H9 (cell line): ENCODE measurements at regions not wholly inside any gene's neighbourhood (a gene's known extent, or its start where the extent isn't known, plus 50 kb on each side); places are given as distances from the start of the nearest gene placed in this dataset.

Experiments
- DNase-seq: peaks from one replicate; pipeline ENCODE4 v3.0.0-alpha.2; 2017
- H2AFZ ChIP-seq: one replicate; pipeline ENCODE4 v1.6.1; 2013; ENCODE audit warnings: mild to moderate bottlenecking, low read length, control low read depth, moderate library complexity
- H2AK5ac ChIP-seq: 2 replicates; pipeline ENCODE4 v1.6.1; 2013; ENCODE audit warnings: low read length, control low read depth, mixed read lengths; ENCODE audit not compliant: insufficient read length
- H2BK120ac ChIP-seq: one replicate; pipeline ENCODE4 v1.6.1; 2013; ENCODE audit warnings: low read depth, mild to moderate bottlenecking, low read length, control low read depth, inconsistent platforms; ENCODE audit not compliant: poor library complexity, severe bottlenecking
- H2BK12ac ChIP-seq: 2 replicates; pipeline ENCODE4 v1.6.1; 2013; ENCODE audit warnings: low read length, control low read depth, mixed read lengths, low read depth; ENCODE audit not compliant: insufficient read length
- H2BK15ac ChIP-seq: 2 replicates; pipeline ENCODE4 v1.6.1; 2013; ENCODE audit warnings: low read depth, low read length, control low read depth
- H2BK20ac ChIP-seq: one replicate; pipeline ENCODE4 v1.6.1; 2013; ENCODE audit warnings: low read depth, mild to moderate bottlenecking, low read length, control low read depth, inconsistent platforms; ENCODE audit not compliant: poor library complexity, severe bottlenecking
- H2BK5ac ChIP-seq: 2 replicates; pipeline ENCODE4 v1.6.1; 2013; ENCODE audit warnings: low read length, control low read depth, mixed read lengths; ENCODE audit not compliant: insufficient read length
- H3K14ac ChIP-seq: 2 replicates; pipeline ENCODE4 v1.6.1; 2013; ENCODE audit warnings: low read length, control low read depth; ENCODE audit not compliant: insufficient read depth
- H3K18ac ChIP-seq: 2 replicates; pipeline ENCODE4 v1.6.1; 2013; ENCODE audit warnings: low read depth, mild to moderate bottlenecking, mixed read lengths, low read length, control low read depth; ENCODE audit not compliant: insufficient read length
- H3K23ac ChIP-seq: 2 replicates; pipeline ENCODE4 v1.6.1; 2013; ENCODE audit warnings: low read length, control low read depth, mixed read lengths, low read depth; ENCODE audit not compliant: insufficient read length
- H3K23me2 ChIP-seq: 2 replicates; pipeline ENCODE4 v1.6.1; 2013; ENCODE audit warnings: low read depth, mild to moderate bottlenecking, mixed read lengths, low read length, control low read depth; ENCODE audit not compliant: insufficient read length, poor library complexity, severe bottlenecking
- H3K27ac ChIP-seq: 2 replicates; pipeline ENCODE4 v1.5.1; 2013; ENCODE audit warnings: low read length, control low read depth, mixed read lengths, low read depth; ENCODE audit not compliant: insufficient read length
- H3K27me3 ChIP-seq: 2 replicates; pipeline ENCODE4 v1.6.1; 2013; ENCODE audit warnings: low read length, control low read depth, inconsistent platforms; ENCODE audit not compliant: insufficient read depth
- H3K4ac ChIP-seq: 2 replicates; pipeline ENCODE4 v1.6.1; 2013; ENCODE audit warnings: low read depth, mild to moderate bottlenecking, control low read depth, inconsistent platforms, low read length, moderate library complexity
- H3K4me1 ChIP-seq: 2 replicates; pipeline ENCODE4 v1.6.1; 2013; ENCODE audit warnings: low read length, control low read depth, inconsistent platforms; ENCODE audit not compliant: insufficient read depth
- H3K4me2 ChIP-seq: 2 replicates; pipeline ENCODE4 v1.6.1; 2013; ENCODE audit warnings: low read length, control low read depth, mixed read lengths; ENCODE audit not compliant: insufficient read length, insufficient read depth
- H3K56ac ChIP-seq: 2 replicates; pipeline ENCODE4 v1.6.1; 2013; ENCODE audit warnings: low read depth, mild to moderate bottlenecking, mixed read lengths, low read length, control low read depth; ENCODE audit not compliant: insufficient read length
- H3K79me1 ChIP-seq: 2 replicates; pipeline ENCODE4 v1.6.1; 2013; ENCODE audit warnings: low read depth, mild to moderate bottlenecking, moderate library complexity, low read length, control low read depth, inconsistent platforms; ENCODE audit not compliant: insufficient read depth, poor library complexity, severe bottlenecking
- H3K79me2 ChIP-seq: 2 replicates; pipeline ENCODE4 v1.6.1; 2013; ENCODE audit warnings: low read length, control low read depth, inconsistent platforms; ENCODE audit not compliant: insufficient read depth
- H3K9ac ChIP-seq: 2 replicates; pipeline ENCODE4 v1.6.1; 2013; ENCODE audit warnings: low read length, control low read depth, mixed read lengths; ENCODE audit not compliant: insufficient read length; ENCODE audit errors: extremely low read depth
- H3K9me3 ChIP-seq: one replicate; pipeline ENCODE4 v1.6.1; 2013; ENCODE audit warnings: low read depth, low read length, inconsistent platforms; ENCODE audit not compliant: control insufficient read depth
- H3T11ph ChIP-seq: one replicate; pipeline ENCODE4 v1.6.1; 2013; ENCODE audit warnings: mild to moderate bottlenecking, low read length, control low read depth, inconsistent platforms
- H4K20me1 ChIP-seq: one replicate; pipeline ENCODE4 v1.6.1; 2013; ENCODE audit not compliant: control insufficient read depth, insufficient read length, insufficient read depth
- H4K5ac ChIP-seq: 2 replicates; pipeline ENCODE4 v1.6.1; 2013; ENCODE audit warnings: low read depth, mild to moderate bottlenecking, mixed read lengths, low read length, control low read depth; ENCODE audit not compliant: insufficient read length
- H4K8ac ChIP-seq: replicated peaks from 2 replicates; pipeline ENCODE4 v1.6.1; 2013; ENCODE audit warnings: low read length, control low read depth, mixed read lengths, low read depth; ENCODE audit not compliant: insufficient read length
- H4K91ac ChIP-seq: 2 replicates; pipeline ENCODE4 v1.6.1; 2013; ENCODE audit warnings: low read depth, mild to moderate bottlenecking, moderate library complexity, mixed read lengths, low read length, control low read depth; ENCODE audit not compliant: insufficient read length
- H3K27ac Mint-ChIP-seq, 3 experiments: 2 replicates in 2 of 3; 3 replicates in 1 of 3; pipeline ENCODE4 v1.8.0; 2020 to 2021; ENCODE audit warnings: mixed read lengths in 3 of 3, mild to moderate bottlenecking in 1 of 3, moderate library complexity in 1 of 3
- H3K27me3 Mint-ChIP-seq: 2 replicates; pipeline ENCODE4 v1.8.0; 2021; ENCODE audit warnings: low read depth, mild to moderate bottlenecking, moderate library complexity, mixed read lengths
- H3K36me3 Mint-ChIP-seq, 3 experiments: 2 replicates in 2 of 3; 3 replicates in 1 of 3; pipeline ENCODE4 v1.8.0; 2020 to 2021; ENCODE audit warnings: low read depth in 3 of 3, mixed read lengths in 3 of 3; ENCODE audit not compliant: insufficient read depth in 1 of 3
- H3K4me1 Mint-ChIP-seq, 2 experiments: 2 replicates each; pipeline ENCODE4 v1.8.0; 2020; ENCODE audit warnings: mixed read lengths in 2 of 2
- H3K4me3 Mint-ChIP-seq, 2 experiments: 2 replicates in 1 of 2; 3 replicates in 1 of 2; pipeline ENCODE4 v1.8.0; 2020 to 2021; ENCODE audit warnings: mild to moderate bottlenecking in 2 of 2, mixed read lengths in 2 of 2, moderate library complexity in 1 of 2
- H3K9me3 Mint-ChIP-seq, 2 experiments: 2 replicates in 1 of 2; 3 replicates in 1 of 2; pipeline ENCODE4 v1.8.0; 2020; ENCODE audit warnings: mild to moderate bottlenecking in 2 of 2, mixed read lengths in 2 of 2, moderate library complexity in 1 of 2
- CTCF ChIP-seq: fragments of 200-600 bp; sonication (generic); conservative IDR thresholded peaks from 3 replicates; pipeline ENCODE4 v1.8.0; 2021; ENCODE audit warnings: antibody characterized with exemption, mild to moderate bottlenecking
- WGBS: extraction: QIAGEN DNeasy Blood & Tissue Kit; methylation state at CpG from one replicate; pipeline ENCODE4 v1.1.7; 2013; ENCODE audit warnings: missing lambda C conversion rate, low lambda C conversion rate, mixed read lengths; ENCODE audit not compliant: insufficient read length; ENCODE audit errors: extremely low coverage; 5-methylcytosine and 5-hydroxymethylcytosine counted together

- Histone ChIP-seq H3K14ac (no peak overlapping the region), H3K9me3 (no peaks in the 10 kb centered on the region), H4K5ac (no peak overlapping the region), H2BK120ac (no peak overlapping the region), H3K79me2 (no peaks in the 10 kb centered on the region), H3K9ac (no peak overlapping the region), H3K4ac (no peak overlapping the region), H2AFZ (no peak overlapping the region), H4K91ac (no peak overlapping the region), H3K23me2 (no peaks in the 10 kb centered on the region), H3K4me1 (no peaks in the 10 kb centered on the region), H3K23ac (no peak overlapping the region), H3K4me2 (no peak overlapping the region), H3K79me1 (no peaks in the 10 kb centered on the region), H2AK5ac (no peak overlapping the region), H2BK15ac (no peak overlapping the region), H2BK5ac (no peak overlapping the region), H3K27ac (no peak overlapping the region), H3T11ph (no peak overlapping the region), H4K8ac (no peak overlapping the region), H3K18ac (no peak overlapping the region), H3K56ac (no peak overlapping the region), H3K27me3 (no peaks in the 10 kb centered on the region), H2BK12ac (no peak overlapping the region), H2BK20ac (no peak overlapping the region), H4K20me1 (no peaks in the 10 kb centered on the region)
- H3K27me3 Mint-ChIP-seq = no peaks in the 10 kb centered on the region; the same call in 1 of the 2 replicates
- no peak for TF ChIP-seq CTCF
- no peaks in the 10 kb centered on the region for H3K4me1 Mint-ChIP-seq
- no peak for DNase-seq
- no peak overlapping the region for H3K4me3 Mint-ChIP-seq
- 0 out of 7 replicates have a peak, but pooled peaks cover 0 to 1% (median 0%) of the 10 kb centered on the region in 3 experiments for H3K36me3 Mint-ChIP-seq
- H3K27ac Mint-ChIP-seq = no peak overlapping the region
- H3K9me3 Mint-ChIP-seq = no peaks in the 10 kb centered on the region
- no CpG with 5 or more reads among the region's 3 CpGs for WGBS
Observed at GRCh38 chr14:22012452-22012851, 338.8 kb upstream of the OR4E1 start.
